ENCODE measurements at regions not wholly inside any gene's neighbourhood (a gene's known extent, or its start where the extent isn't known, plus 50 kb on each side); places are given as distances from the start of the nearest gene placed in this dataset.

- TF ChIP-seq, protein P1, sequence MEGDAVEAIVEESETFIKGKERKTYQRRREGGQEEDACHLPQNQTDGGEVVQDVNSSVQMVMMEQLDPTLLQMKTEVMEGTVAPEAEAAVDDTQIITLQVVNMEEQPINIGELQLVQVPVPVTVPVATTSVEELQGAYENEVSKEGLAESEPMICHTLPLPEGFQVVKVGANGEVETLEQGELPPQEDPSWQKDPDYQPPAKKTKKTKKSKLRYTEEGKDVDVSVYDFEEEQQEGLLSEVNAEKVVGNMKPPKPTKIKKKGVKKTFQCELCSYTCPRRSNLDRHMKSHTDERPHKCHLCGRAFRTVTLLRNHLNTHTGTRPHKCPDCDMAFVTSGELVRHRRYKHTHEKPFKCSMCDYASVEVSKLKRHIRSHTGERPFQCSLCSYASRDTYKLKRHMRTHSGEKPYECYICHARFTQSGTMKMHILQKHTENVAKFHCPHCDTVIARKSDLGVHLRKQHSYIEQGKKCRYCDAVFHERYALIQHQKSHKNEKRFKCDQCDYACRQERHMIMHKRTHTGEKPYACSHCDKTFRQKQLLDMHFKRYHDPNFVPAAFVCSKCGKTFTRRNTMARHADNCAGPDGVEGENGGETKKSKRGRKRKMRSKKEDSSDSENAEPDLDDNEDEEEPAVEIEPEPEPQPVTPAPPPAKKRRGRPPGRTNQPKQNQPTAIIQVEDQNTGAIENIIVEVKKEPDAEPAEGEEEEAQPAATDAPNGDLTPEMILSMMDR (IDR thresholded peaks at IDR 0.05; ENCODE audit: low read depth, low read length) = no peak
- TF ChIP-seq MYC (IDR thresholded peaks at IDR 0.05; ENCODE audit: low read depth, low read length) (no peak), POLR2A (IDR thresholded peaks at IDR 0.05; ENCODE audit: extremely low read depth, insufficient read length) (no peak)
- TF ChIP-seq, protein P2, sequence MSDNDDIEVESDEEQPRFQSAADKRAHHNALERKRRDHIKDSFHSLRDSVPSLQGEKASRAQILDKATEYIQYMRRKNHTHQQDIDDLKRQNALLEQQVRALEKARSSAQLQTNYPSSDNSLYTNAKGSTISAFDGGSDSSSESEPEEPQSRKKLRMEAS (IDR thresholded peaks at IDR 0.05; ENCODE audit: low read depth, low read length) = no peak
Observed at GRCh38 chr2:8107150-8107549, 574.7 kb upstream of the ID2 start.

All from NB4 (cell line).